GM18517 (cell line): ENCODE measurements at regions not wholly inside any gene's neighbourhood (a gene's known extent, or its start where the extent isn't known, plus 50 kb on each side); places are given as distances from the start of the nearest gene placed in this dataset.

Experiments used
- ATAC-seq: cut with Tn5 transposase; IDR thresholded peaks from one replicate; pipeline ENCODE4 v1.9.1; 2021; ENCODE audit warnings: mild to moderate bottlenecking, moderate library complexity; ENCODE audit not compliant: unreplicated experiment

- no peak for ATAC-seq
These were observed 201.7 kb upstream of the PFN2 start for GRCh38 chr3:150172356-150172755.

GRCh38 chr3:150170852-150171520 is 200.3 kb upstream of the PFN2 start:
- no peak for ATAC-seq

- no peak for ATAC-seq
These were observed 198.7 kb upstream of the PFN2 start for GRCh38 chr3:150169330-150169940.

GRCh38 chr3:150168698-150169097 is 198.0 kb upstream of the PFN2 start:
- ATAC-seq: no peak

GRCh38 chr3:150165396-150166094 is 194.8 kb upstream of the PFN2 start:
- no peak for ATAC-seq

- no peak for ATAC-seq
These were observed 190.3 kb upstream of the PFN2 start for GRCh38 chr3:150161011-150161410.

GRCh38 chr3:150158943-150159625 is 188.4 kb upstream of the PFN2 start:
- no peak for ATAC-seq

GRCh38 chr3:150152567-150152966 is 181.9 kb upstream of the PFN2 start:
- no peak for ATAC-seq

GRCh38 chr3:150150633-150151032 is 179.9 kb upstream of the PFN2 start:
- no peak for ATAC-seq

GRCh38 chr3:150149651-150150051 is 179.0 kb upstream of the PFN2 start:
- ATAC-seq: no peak

GRCh38 chr3:150148227-150148626 is 177.5 kb upstream of the PFN2 start:
- no peak for ATAC-seq

- ATAC-seq: no peak
These were observed 177.1 kb upstream of the PFN2 start for GRCh38 chr3:150147776-150148175.

- ATAC-seq: no peak
These were observed 176.5 kb upstream of the PFN2 start for GRCh38 chr3:150146991-150147761.

GRCh38 chr3:150145659-150146058 is 175.0 kb upstream of the PFN2 start:
- no peak for ATAC-seq

GRCh38 chr3:150144191-150144708 is 173.6 kb upstream of the PFN2 start:
- no peak for ATAC-seq

GRCh38 chr3:150142936-150143335 is 172.2 kb upstream of the PFN2 start:
- no peak for ATAC-seq

GRCh38 chr3:150141790-150142326 is 171.2 kb upstream of the PFN2 start:
- no peak for ATAC-seq

GRCh38 chr3:150140614-150141321 is 170.1 kb upstream of the PFN2 start:
- ATAC-seq: no peak

GRCh38 chr3:150138824-150139223 is 168.1 kb upstream of the PFN2 start:
- no peak for ATAC-seq

GRCh38 chr3:150136242-150136641 is 165.5 kb upstream of the PFN2 start:
- no peak for ATAC-seq
